ENCODE measurements at regions not wholly inside any gene's neighbourhood (a gene's known extent, or its start where the extent isn't known, plus 50 kb on each side); places are given as distances from the start of the nearest gene placed in this dataset.

- DNase-seq (ENCODE audit: low read depth): no peak
- H3K4me3 ChIP-seq (ENCODE audit: low read depth, low read length): no peak overlapping the region
- no peak for TF ChIP-seq CTCF (IDR thresholded peaks at IDR 0.05; ENCODE audit: insufficient read depth, low read depth, low read length, missing control alignments)
These were observed 68.9 kb upstream of the FZD10 start for GRCh38 chr12:130093380-130093779.

DNA sequence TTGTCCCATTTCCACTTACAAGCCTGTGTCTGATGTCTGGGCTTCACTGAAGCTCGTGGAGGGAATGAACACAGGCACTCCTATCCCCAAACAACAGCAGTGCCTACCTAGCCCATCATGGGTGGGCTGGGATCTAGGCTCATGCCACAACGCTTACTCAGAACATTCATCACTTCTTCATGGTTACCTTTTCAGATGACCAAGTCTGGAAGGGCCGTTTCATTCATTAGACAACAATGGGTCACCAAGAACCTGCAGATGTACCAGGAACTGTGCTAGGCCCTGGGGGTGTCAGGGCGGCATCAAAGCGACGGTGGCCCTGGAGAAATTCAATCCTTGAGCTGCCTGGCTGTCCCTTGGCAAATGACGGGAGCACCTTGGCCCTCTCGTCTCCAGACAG, 64.9 kb upstream of the FZD10 start:
- TF ChIP-seq CTCF (IDR thresholded peaks at IDR 0.05; ENCODE audit: insufficient read depth, low read depth, low read length, missing control alignments): no peak
- no peak for DNase-seq (ENCODE audit: low read depth)
- no peak overlapping the region for H3K4me3 ChIP-seq (ENCODE audit: low read depth, low read length)

GRCh38 chr12:130097798-130098255, 64.4 kb upstream of the FZD10 start:
- DNase-seq (ENCODE audit: low read depth): no peak
- H3K4me3 ChIP-seq (ENCODE audit: low read depth, low read length): no peak overlapping the region

DNA sequence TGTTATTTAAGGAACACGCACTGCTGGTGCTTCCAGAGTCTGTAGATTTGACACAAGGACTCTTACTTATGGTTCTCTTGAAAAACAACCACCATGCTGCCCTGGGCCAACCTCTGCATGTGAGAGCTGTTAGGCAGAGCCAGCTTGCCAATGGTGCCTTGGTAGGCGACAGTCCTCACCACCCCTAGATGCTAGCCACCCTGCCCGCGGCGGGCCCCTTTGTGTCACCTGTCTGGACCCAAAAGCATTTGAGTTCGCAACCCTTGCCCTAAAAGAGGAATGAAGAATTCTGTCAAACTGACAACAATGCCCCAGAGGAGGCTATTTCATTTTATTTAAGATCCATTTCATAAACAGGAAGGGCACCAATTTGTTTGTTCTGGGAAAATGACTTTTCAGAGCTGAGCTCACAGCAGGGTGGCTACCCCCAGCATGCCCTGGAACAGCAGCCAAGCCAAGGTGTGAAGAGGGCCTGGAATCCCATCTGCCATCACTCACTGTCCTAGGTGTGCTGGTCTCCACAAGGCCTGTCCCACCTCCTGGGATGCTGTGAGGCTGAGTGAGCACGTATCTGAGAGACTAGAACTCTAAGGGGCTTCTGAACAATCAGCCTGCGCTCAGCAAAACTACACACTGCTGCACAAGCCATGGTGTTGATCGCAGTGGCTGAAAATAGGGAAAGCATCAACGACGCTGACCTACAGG, 63.8 kb upstream of the FZD10 start:
- TF ChIP-seq CTCF (IDR thresholded peaks at IDR 0.05; ENCODE audit: insufficient read depth, low read depth, low read length, missing control alignments): no peak
- DNase-seq (ENCODE audit: low read depth): no peak
- no peak overlapping the region for H3K4me3 ChIP-seq (ENCODE audit: low read depth, low read length)

More at GRCh38 chr12:130097798-130098255, 64.4 kb upstream of the FZD10 start:
- no peak for TF ChIP-seq CTCF (IDR thresholded peaks at IDR 0.05; ENCODE audit: insufficient read depth, low read depth, low read length, missing control alignments)

- TF ChIP-seq CTCF (IDR thresholded peaks at IDR 0.05; ENCODE audit: insufficient read depth, low read depth, low read length, missing control alignments): no peak
These were observed 61.5 kb upstream of the FZD10 start for GRCh38 chr12:130100634-130101362.

DNA sequence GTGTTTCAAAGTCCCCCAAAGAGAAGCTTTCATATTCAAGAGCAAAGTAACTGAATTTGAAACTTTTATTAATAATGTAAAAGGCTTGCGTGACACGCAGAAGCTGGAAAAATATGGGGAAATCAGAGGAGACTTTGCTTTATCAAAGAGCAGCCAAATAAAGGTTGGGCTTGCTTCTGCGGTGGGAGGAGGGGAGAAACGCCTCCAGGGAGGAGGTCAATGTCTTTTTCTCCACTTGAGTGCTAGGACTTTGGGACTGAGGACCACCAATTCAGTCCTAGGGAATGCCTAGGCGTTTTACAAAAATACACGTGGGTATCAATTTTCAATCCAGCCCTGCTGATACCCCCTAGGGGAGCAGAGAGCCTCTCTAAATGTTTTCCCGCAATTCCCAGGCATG, 60.9 kb upstream of the FZD10 start:
- DNase-seq (ENCODE audit: low read depth): no peak
- no peak for TF ChIP-seq CTCF (IDR thresholded peaks at IDR 0.05; ENCODE audit: insufficient read depth, low read depth, low read length, missing control alignments)

More at GRCh38 chr12:130100634-130101362, 61.5 kb upstream of the FZD10 start:
- H3K4me3 ChIP-seq (ENCODE audit: low read depth, low read length): no peak overlapping the region
- DNase-seq (ENCODE audit: low read depth): no peak

More for the DNA sequence above, 60.9 kb upstream of the FZD10 start:
- H3K4me3 ChIP-seq (ENCODE audit: low read depth, low read length): no peak overlapping the region
